ENCODE measurements at regions not wholly inside any gene's neighbourhood (a gene's known extent, or its start where the extent isn't known, plus 50 kb on each side); places are given as distances from the start of the nearest gene placed in this dataset.

DNA sequence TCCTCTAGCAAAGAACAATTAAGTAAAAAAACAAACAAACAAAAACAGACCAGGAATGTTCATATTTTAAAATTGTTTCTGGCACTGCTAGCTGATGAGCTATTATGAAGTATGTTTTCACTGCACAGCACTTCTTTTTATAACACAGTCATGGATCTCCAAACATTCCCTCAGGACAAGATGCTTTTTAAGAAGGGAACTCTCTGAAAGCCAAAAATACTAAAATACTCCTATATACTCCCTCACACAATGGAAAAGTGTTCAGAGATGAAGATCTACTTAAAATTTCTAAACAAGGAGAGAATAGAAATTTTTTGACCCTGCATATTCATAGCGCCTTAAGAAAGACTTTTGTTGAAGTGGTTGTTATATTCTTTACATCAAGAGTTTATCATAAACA lies 926.8 kb downstream of the DIAPH3 start:
- no peaks in the 10 kb centered on the region for H3K27me3 ChIP-seq

DNA sequence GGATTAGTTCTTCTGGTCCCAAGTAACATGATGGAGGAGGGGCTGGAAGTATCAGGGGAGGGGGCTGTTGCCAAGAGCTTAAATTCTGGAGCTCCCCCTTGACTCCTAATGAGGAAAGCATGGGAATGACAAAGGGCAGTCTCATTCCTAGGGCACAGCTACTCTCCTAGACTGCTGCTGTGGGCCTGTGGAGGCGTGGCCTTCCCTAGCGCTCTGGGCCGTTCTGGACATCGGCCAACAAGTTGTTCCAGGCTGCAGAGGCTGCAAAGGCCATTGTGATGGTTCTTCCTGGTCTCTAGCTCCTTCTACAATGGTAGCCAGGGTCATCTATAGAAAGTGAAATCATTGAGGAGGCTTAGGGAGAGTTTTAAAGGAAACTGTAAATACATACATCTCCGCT lies 916.6 kb downstream of the DIAPH3 start:
- Histone ChIP-seq H3K9me3 (no peaks in the 10 kb centered on the region), H3K4me1 (peaks cover 0 to 8% (median 0%) of the 10 kb centered on the region in 4 donors), H3K27me3 (no peaks in the 10 kb centered on the region), H3K27ac (no peak overlapping the region), H3K4me3 (no peak overlapping the region), H3K36me3 (no peaks in the 10 kb centered on the region)
- TF ChIP-seq CTCF (IDR thresholded peaks at IDR 0.05) (no peak), POLR2A (IDR thresholded peaks at IDR 0.05) (no peak), EP300 (IDR thresholded peaks at IDR 0.05) (no peak)
- no peak for DNase-seq (ENCODE audit: low spot score in 2 of 2)
- 41 to 47% methylated on average over 5 of the region's 5 CpGs for WGBS, 2 donors

More for the DNA sequence above, 926.8 kb downstream of the DIAPH3 start:
- WGBS, 2 donors: 24 to 29% methylated on average over 1 of the region's 1 CpG
- H3K4me1 ChIP-seq: no peaks in the 10 kb centered on the region
- no peaks in the 10 kb centered on the region for H3K36me3 ChIP-seq
- no peak overlapping the region for H3K27ac ChIP-seq
- no peak for TF ChIP-seq CTCF (IDR thresholded peaks at IDR 0.05)
- no peak for TF ChIP-seq POLR2A (IDR thresholded peaks at IDR 0.05)
- TF ChIP-seq EP300 (IDR thresholded peaks at IDR 0.05): no peak
- H3K9me3 ChIP-seq: no peaks in the 10 kb centered on the region
- H3K4me3 ChIP-seq: no peak overlapping the region
- DNase-seq (ENCODE audit: low spot score in 2 of 2): no peak

GRCh38 chr13:59250336-59251189 lies 913.2 kb downstream of the DIAPH3 start:
- no peak for DNase-seq (ENCODE audit: low spot score in 2 of 2)
- no peaks in the 10 kb centered on the region for H3K36me3 ChIP-seq
- no peaks in the 10 kb centered on the region for H3K27me3 ChIP-seq
- H3K9me3 ChIP-seq: no peaks in the 10 kb centered on the region
- H3K4me3 ChIP-seq: no peak overlapping the region
- H3K27ac ChIP-seq: peak overlapping the region in 2 of 4 donors; percentile 10 to 78
- TF ChIP-seq POLR2A (IDR thresholded peaks at IDR 0.05) (no peak), CTCF (IDR thresholded peaks at IDR 0.05) (no peak), EP300 (IDR thresholded peaks at IDR 0.05) (no peak)
- peaks cover 0 to 8% (median 0%) of the 10 kb centered on the region in 4 donors for H3K4me1 ChIP-seq
- WGBS, 2 donors: 44 to 47% methylated on average over 5 of the region's 5 CpGs

DNA sequence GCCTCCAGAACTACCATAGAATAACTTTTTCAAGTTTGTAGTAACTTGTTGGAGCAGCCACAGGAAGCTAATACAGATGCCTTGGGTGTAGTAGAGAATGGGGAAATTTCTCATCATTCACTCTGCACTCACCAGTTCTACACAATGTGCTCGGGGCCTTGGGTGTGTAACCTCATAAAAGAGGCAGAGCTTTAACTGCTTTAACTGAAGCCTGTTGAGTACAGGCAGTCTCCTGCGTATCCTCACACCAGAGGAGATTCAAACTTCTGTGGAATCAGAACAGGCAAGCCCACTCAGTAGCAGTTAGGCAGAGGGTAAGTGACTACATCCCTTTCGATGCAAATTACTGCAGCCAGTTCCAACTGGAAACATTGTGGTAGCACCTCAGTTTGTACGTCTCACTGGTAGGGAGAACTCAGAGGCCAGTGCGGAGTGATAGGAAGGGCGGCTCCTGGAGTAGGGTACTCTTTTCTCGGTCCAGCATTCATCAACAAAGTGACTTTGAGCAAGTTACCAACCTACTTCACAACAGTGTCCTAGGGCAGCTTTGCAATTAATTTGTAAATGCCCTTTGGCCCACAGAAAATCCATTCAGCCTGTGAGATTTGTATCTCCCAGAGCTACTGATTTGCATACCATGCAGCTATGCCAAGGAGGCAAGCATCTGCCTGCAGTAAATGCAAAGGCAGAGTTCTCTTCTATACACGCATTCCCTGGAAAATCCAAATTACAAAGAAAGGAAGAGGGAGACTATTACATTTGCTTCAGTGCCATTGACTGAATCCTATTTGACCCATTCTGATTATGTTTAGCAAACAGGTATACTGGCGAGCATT lies 904.3 kb downstream of the DIAPH3 start:
- Histone ChIP-seq H3K27me3 (no peaks in the 10 kb centered on the region), H3K9me3 (no peaks in the 10 kb centered on the region), H3K27ac (no peak overlapping the region), H3K4me1 (no peaks in the 10 kb centered on the region), H3K4me3 (no peak overlapping the region), H3K36me3 (no peaks in the 10 kb centered on the region)
- 88 to 92% methylated on average over 9 of the region's 9 CpGs for WGBS, 2 donors
- DNase-seq (ENCODE audit: low spot score in 2 of 2): no peak
- TF ChIP-seq EP300 (IDR thresholded peaks at IDR 0.05) (no peak), CTCF (IDR thresholded peaks at IDR 0.05) (no peak), POLR2A (IDR thresholded peaks at IDR 0.05) (no peak)

Data from tibial nerve (tissue), 4 donors.